CD14-positive monocyte (primary cell): ENCODE measurements at regions not wholly inside any gene's neighbourhood (a gene's known extent, or its start where the extent isn't known, plus 50 kb on each side); places are given as distances from the start of the nearest gene placed in this dataset.

Experiments
- DNase-seq, 3 donors: peaks; one replicate each; pipeline ENCODE4 v3.0.0-alpha.2; 2011 to 2022
- H2AFZ ChIP-seq: 2 replicates; pipeline ENCODE4 v1.6.0; 2012; ENCODE audit warnings: mild to moderate bottlenecking, low read depth, low read length, inconsistent platforms; ENCODE audit not compliant: insufficient read depth, poor library complexity, severe bottlenecking
- H3K27ac ChIP-seq, 2 donors: 1 replicate in 1 of 2; 2 replicates in 1 of 2; pipeline ENCODE4 v1.5.1; 2012 to 2013; ENCODE audit warnings: low read length in 2 of 2, control low read depth in 1 of 2, inconsistent platforms in 1 of 2, low read depth in 1 of 2, mild to moderate bottlenecking in 1 of 2
- H3K27me3 ChIP-seq, 2 donors: one replicate each; pipeline versions ENCODE4 v1.6.0 to v1.6.1; 2011 to 2013; ENCODE audit warnings: low read length in 2 of 2; ENCODE audit not compliant: control insufficient read depth in 2 of 2, insufficient read depth in 2 of 2
- H3K36me3 ChIP-seq, 2 donors: replicated peaks in 1 of 2; 1 replicate in 1 of 2; 2 replicates in 1 of 2; pipeline versions ENCODE4 v1.5.1 to v1.6.1; 2012 to 2013; ENCODE audit warnings: low read length in 2 of 2, control low read depth in 1 of 2, inconsistent platforms in 1 of 2, mild to moderate bottlenecking in 1 of 2; ENCODE audit not compliant: insufficient read depth in 2 of 2, control insufficient read depth in 1 of 2
- H3K4me1 ChIP-seq, 2 donors: 1 replicate in 1 of 2; 2 replicates in 1 of 2; pipeline versions ENCODE4 v1.5.1 to v1.6.1; 2012 to 2013; ENCODE audit warnings: low read length in 2 of 2, control low read depth in 1 of 2, inconsistent platforms in 1 of 2, mild to moderate bottlenecking in 1 of 2, moderate library complexity in 1 of 2; ENCODE audit not compliant: insufficient read depth in 2 of 2, control insufficient read depth in 1 of 2
- H3K4me2 ChIP-seq: replicated peaks from 2 replicates; pipeline ENCODE3; 2012; ENCODE audit warnings: low read length, moderate library complexity, mild to moderate bottlenecking; ENCODE audit not compliant: poor library complexity, severe bottlenecking; ENCODE audit errors: extremely low read depth
- H3K4me3 ChIP-seq, 3 experiments: fragments of 200-600 bp in 1 of 3; sonication (generic) in 1 of 3; replicated peaks in 1 of 3; 1 replicate in 2 of 3; 2 replicates in 1 of 3; pipeline ENCODE4 v1.5.1; 2011 to 2013; ENCODE audit warnings: low read length in 3 of 3, mild to moderate bottlenecking in 3 of 3, control low read depth in 2 of 3, low read depth in 2 of 3, inconsistent platforms in 1 of 3, moderate library complexity in 1 of 3
- H3K79me2 ChIP-seq: 2 replicates; pipeline ENCODE4 v1.6.0; 2012; ENCODE audit warnings: mild to moderate bottlenecking, control low read depth, inconsistent platforms, low read length, moderate library complexity; ENCODE audit not compliant: insufficient read depth
- H3K9ac ChIP-seq: 2 replicates; pipeline ENCODE4 v1.6.0; 2017; ENCODE audit warnings: low read length, mild to moderate bottlenecking; ENCODE audit not compliant: insufficient read depth, poor library complexity, severe bottlenecking
- H3K9me3 ChIP-seq, 2 donors: replicated peaks in 1 of 2; 1 replicate in 1 of 2; 2 replicates in 1 of 2; pipeline versions ENCODE4 v1.5.1 to v1.6.1; 2012 to 2013; ENCODE audit warnings: low read length in 2 of 2, control low read depth in 1 of 2; ENCODE audit not compliant: control insufficient read depth in 1 of 2, insufficient read depth in 1 of 2
- H4K20me1 ChIP-seq: 2 replicates; pipeline ENCODE4 v1.6.0; 2012; ENCODE audit warnings: mild to moderate bottlenecking, low read length, control low read depth, moderate library complexity; ENCODE audit not compliant: insufficient read depth
- H3K27ac Mint-ChIP-seq, 7 donors: one replicate each; pipeline ENCODE4 v1.8.0; 2020; ENCODE audit warnings: mild to moderate bottlenecking in 7 of 7, mixed read lengths in 7 of 7, moderate library complexity in 6 of 7, inconsistent platforms in 2 of 7
- H3K27me3 Mint-ChIP-seq, 3 donors: one replicate each; pipeline ENCODE4 v1.8.0; 2021 to 2022; ENCODE audit warnings: low read depth in 3 of 3, mild to moderate bottlenecking in 3 of 3, mixed read lengths in 3 of 3, moderate library complexity in 3 of 3, inconsistent platforms in 1 of 3
- H3K36me3 Mint-ChIP-seq, 2 donors: one replicate each; pipeline ENCODE4 v1.8.0; 2020; ENCODE audit warnings: mixed read lengths in 2 of 2, inconsistent platforms in 1 of 2, mild to moderate bottlenecking in 1 of 2
- H3K4me1 Mint-ChIP-seq: one replicate; pipeline ENCODE4 v1.8.0; 2020; ENCODE audit warnings: mild to moderate bottlenecking, mixed read lengths
- H3K4me3 Mint-ChIP-seq, 2 donors: one replicate each; pipeline ENCODE4 v1.8.0; 2020; ENCODE audit warnings: mild to moderate bottlenecking in 2 of 2, mixed read lengths in 2 of 2, moderate library complexity in 1 of 2
- H3K9me3 Mint-ChIP-seq, 7 donors: one replicate each; pipeline ENCODE4 v1.8.0; 2020 to 2022; ENCODE audit warnings: mixed read lengths in 7 of 7, mild to moderate bottlenecking in 6 of 7, moderate library complexity in 6 of 7, inconsistent platforms in 2 of 7
- CTCF ChIP-seq: fragments of 200-600 bp; IDR thresholded peaks from one replicate; pipeline ENCODE4 v1.8.0; 2022; ENCODE audit warnings: antibody characterized with exemption, mild to moderate bottlenecking
- WGBS: methylation state at CpG from one replicate; pipeline ENCODE4 v1.1.5; 2013; ENCODE audit warnings: missing lambda C conversion rate; ENCODE audit not compliant: insufficient coverage; 5-methylcytosine and 5-hydroxymethylcytosine counted together
- intact Hi-C, 2 donors: fragments of 100-400 bp; cut with micrococcal nuclease; formaldehyde crosslinking; loops; one replicate each; pipeline versions ENCODE4 v1.15.0 to v1.15.1; 2023

- no CpG with 5 or more reads among the region's 2 CpGs for WGBS
- intact Hi-C loops, result no loop called here
- H3K9me3 Mint-ChIP-seq, result peaks cover 0 to 2% (median 0%) of the 10 kb centered on the region in 7 donors
- no peaks in the 10 kb centered on the region for H3K9me3 ChIP-seq
- TF ChIP-seq CTCF, result no peak
- no peaks in the 10 kb centered on the region for H3K27me3 ChIP-seq
- H3K36me3 Mint-ChIP-seq, result no peaks in the 10 kb centered on the region
- H3K27me3 Mint-ChIP-seq, result no peaks in the 10 kb centered on the region
- no peaks in the 10 kb centered on the region for H4K20me1 ChIP-seq
- H3K27ac Mint-ChIP-seq, result no peak overlapping the region
- H2AFZ ChIP-seq, result no peak overlapping the region
- no peaks in the 10 kb centered on the region for H3K4me1 Mint-ChIP-seq
- no peak overlapping the region for H3K4me3 ChIP-seq
- H3K27ac ChIP-seq, result no peak overlapping the region
- no peaks in the 10 kb centered on the region for H3K36me3 ChIP-seq
- no peak overlapping the region for H3K4me3 Mint-ChIP-seq
- H3K79me2 ChIP-seq, result no peaks in the 10 kb centered on the region
- H3K4me1 ChIP-seq, result no peaks in the 10 kb centered on the region
- no peak overlapping the region for H3K4me2 ChIP-seq
- DNase-seq, result no peak
- H3K9ac ChIP-seq, result no peak overlapping the region
These were observed 1532.3 kb downstream of the KCNT2 start for GRCh38 chr1:195075973-195076372.

DNA sequence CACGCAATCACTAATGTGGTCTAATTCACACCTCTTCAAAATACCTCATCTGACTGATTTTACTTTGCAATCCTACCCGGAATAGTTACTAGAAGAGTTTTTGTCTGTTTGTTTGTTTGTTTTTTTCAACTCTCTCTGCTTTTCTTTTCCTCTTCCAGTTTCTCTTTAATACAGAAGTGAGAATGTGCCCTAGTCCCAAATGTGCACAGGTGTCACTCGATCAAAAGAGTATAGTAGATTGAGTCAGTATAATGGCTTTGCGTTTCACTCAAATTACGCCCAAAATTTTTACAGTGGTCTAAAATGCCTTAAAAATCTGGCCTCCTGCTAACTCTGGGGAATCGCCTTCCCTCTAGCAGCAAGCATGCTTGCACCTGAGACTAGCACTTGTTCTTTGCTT is 1536.8 kb downstream of the KCNT2 start:
- Histone ChIP-seq H3K79me2 (no peaks in the 10 kb centered on the region), H3K4me3 (no peak overlapping the region), H4K20me1 (no peaks in the 10 kb centered on the region), H3K4me2 (no peak overlapping the region), H3K27me3 (no peaks in the 10 kb centered on the region), H3K4me1 (no peaks in the 10 kb centered on the region), H3K9ac (no peak overlapping the region), H2AFZ (no peak overlapping the region), H3K27ac (no peak overlapping the region), H3K9me3 (no peaks in the 10 kb centered on the region), H3K36me3 (no peaks in the 10 kb centered on the region)
- H3K9me3 Mint-ChIP-seq, result peaks cover 0 to 7% (median 2%) of the 10 kb centered on the region in 7 donors
- H3K36me3 Mint-ChIP-seq, result no peaks in the 10 kb centered on the region
- intact Hi-C loops, result no loop called here
- no peak overlapping the region for H3K27ac Mint-ChIP-seq
- H3K4me1 Mint-ChIP-seq, result no peaks in the 10 kb centered on the region
- 84% methylated on average over 3 of the region's 6 CpGs for WGBS
- H3K4me3 Mint-ChIP-seq, result no peak overlapping the region
- DNase-seq, result no peak
- no peaks in the 10 kb centered on the region for H3K27me3 Mint-ChIP-seq
- TF ChIP-seq CTCF, result no peak
